IMR-90 (cell line): ENCODE measurements at regions not wholly inside any gene's neighbourhood (a gene's known extent, or its start where the extent isn't known, plus 50 kb on each side); places are given as distances from the start of the nearest gene placed in this dataset.

Experiments
- ATAC-seq: fragments of 200-7000 bp; cut with Tn5 transposase; 2 replicates; pipeline ENCODE4 v1.9.1; 2020; ENCODE audit warnings: low read depth, mild to moderate bottlenecking, moderate library complexity
- BruUV-seq: library from RNA; stranded (reverse); fragments of 400-500 nt; replicated peaks from 2 replicates; lab custom pipeline; 2021; lab: Mats Ljungman, UMichigan
- CTCF ChIA-PET: fragments of 300-600 bp; formaldehyde crosslinking; extraction: SDS; loops from one replicate; lab custom pipeline; 2021; ENCODE audit warnings: antibody characterized with exemption; lab: Yijun Ruan, JAX
- POLR2A ChIA-PET: fragments of 300-600 bp; sonication (Branson Sonifier 250); formaldehyde crosslinking; loops from one replicate; lab custom pipeline; 2022; ENCODE audit warnings: antibody characterized with exemption; ENCODE audit not compliant: unreplicated experiment; lab: Charles Lee
- DNase-seq: peaks from one replicate; pipeline ENCODE4 v3.0.0; 2013
- H2AFZ ChIP-seq: replicated peaks from 2 replicates; pipeline ENCODE3; 2013; ENCODE audit warnings: low read length, mild to moderate bottlenecking; ENCODE audit not compliant: poor library complexity
- H2AK5ac ChIP-seq: 2 replicates; pipeline ENCODE4 v1.6.1; 2013; ENCODE audit warnings: low read depth, low read length, inconsistent platforms
- H2AK9ac ChIP-seq: replicated peaks from 2 replicates; pipeline ENCODE3; 2013; ENCODE audit warnings: mild to moderate bottlenecking, low read depth, low read length, moderate library complexity; ENCODE audit not compliant: poor library complexity
- H2BK120ac ChIP-seq: 2 replicates; pipeline ENCODE4 v1.6.1; 2013; ENCODE audit warnings: low read depth, low read length, inconsistent platforms
- H2BK15ac ChIP-seq: 3 replicates; pipeline ENCODE4 v1.6.1; 2013; ENCODE audit warnings: low read depth, low read length, inconsistent platforms
- H2BK20ac ChIP-seq: 2 replicates; pipeline ENCODE4 v1.6.1; 2013; ENCODE audit warnings: low read depth, mild to moderate bottlenecking, inconsistent platforms, low read length, moderate library complexity
- H2BK5ac ChIP-seq: 2 replicates; pipeline ENCODE4 v1.6.1; 2013; ENCODE audit warnings: mild to moderate bottlenecking, low read depth, low read length, inconsistent platforms; ENCODE audit not compliant: poor library complexity, severe bottlenecking
- H3K14ac ChIP-seq: replicated peaks from 2 replicates; pipeline ENCODE4 v1.6.1; 2013; ENCODE audit warnings: low read depth, low read length, inconsistent platforms
- H3K18ac ChIP-seq: 2 replicates; pipeline ENCODE4 v1.6.1; 2013; ENCODE audit warnings: low read depth, low read length, control low read depth
- H3K23ac ChIP-seq: 2 replicates; pipeline ENCODE4 v1.6.1; 2013; ENCODE audit warnings: low read depth, low read length, inconsistent platforms
- H3K27ac ChIP-seq: 2 replicates; pipeline ENCODE4 v1.5.1; 2013; ENCODE audit warnings: mild to moderate bottlenecking, control low read depth, low read length; ENCODE audit not compliant: insufficient read depth
- H3K27me3 ChIP-seq: 2 replicates; pipeline ENCODE4 v1.6.1; 2013; ENCODE audit warnings: low read length; ENCODE audit not compliant: control insufficient read depth, insufficient read depth
- H3K36me3 ChIP-seq: 2 replicates; pipeline ENCODE4 v1.6.1; 2013; ENCODE audit warnings: low read length, mixed read lengths; ENCODE audit not compliant: control insufficient read depth, insufficient read depth
- H3K4ac ChIP-seq: 2 replicates; pipeline ENCODE4 v1.6.1; 2013; ENCODE audit warnings: low read depth, low read length, inconsistent platforms
- H3K4me1 ChIP-seq: 2 replicates; pipeline ENCODE4 v1.6.1; 2013; ENCODE audit warnings: low read length, mixed read lengths; ENCODE audit not compliant: control insufficient read depth, insufficient read depth
- H3K4me2 ChIP-seq: 2 replicates; pipeline ENCODE4 v1.6.1; 2013; ENCODE audit warnings: low read depth, mild to moderate bottlenecking, control low read depth, low read length, moderate library complexity
- H3K4me3 ChIP-seq: 2 replicates; pipeline ENCODE4 v1.5.1; 2013; ENCODE audit warnings: low read depth, mild to moderate bottlenecking, control low read depth, low read length, moderate library complexity; ENCODE audit not compliant: insufficient read depth
- H3K56ac ChIP-seq: 2 replicates; pipeline ENCODE4 v1.6.1; 2013; ENCODE audit warnings: low read length, inconsistent platforms; ENCODE audit not compliant: insufficient read depth; ENCODE audit errors: extremely low read depth
- H3K79me1 ChIP-seq, 2 experiments: 2 replicates each; pipeline ENCODE4 v1.6.1; 2013; ENCODE audit warnings: low read length in 2 of 2, inconsistent platforms in 1 of 2, low read depth in 1 of 2
- H3K9ac ChIP-seq: 2 replicates; pipeline ENCODE4 v1.6.1; 2013; ENCODE audit warnings: low read depth, low read length, control low read depth
- H3K9me1 ChIP-seq: 2 replicates; pipeline ENCODE4 v1.6.1; 2013; ENCODE audit warnings: low read length, inconsistent platforms; ENCODE audit not compliant: insufficient read depth
- H3K9me3 ChIP-seq: 2 replicates; pipeline ENCODE4 v1.6.1; 2013; ENCODE audit warnings: low read length; ENCODE audit not compliant: control insufficient read depth, insufficient read depth
- H4K20me1 ChIP-seq: 2 replicates; pipeline ENCODE4 v1.6.1; 2013; ENCODE audit warnings: low read length, inconsistent platforms; ENCODE audit not compliant: insufficient read depth
- H4K5ac ChIP-seq: 2 replicates; pipeline ENCODE4 v1.6.1; 2013; ENCODE audit warnings: mild to moderate bottlenecking, low read depth, low read length, control low read depth
- H4K8ac ChIP-seq, 2 experiments: 2 replicates each; pipeline ENCODE4 v1.6.1; 2013; ENCODE audit warnings: low read depth in 2 of 2, low read length in 2 of 2, control low read depth in 1 of 2, inconsistent platforms in 1 of 2
- H4K91ac ChIP-seq: 2 replicates; pipeline ENCODE4 v1.6.1; 2013; ENCODE audit warnings: low read depth, low read length, inconsistent platforms; ENCODE audit not compliant: insufficient read depth
- BHLHE40 ChIP-seq: fragments of 150-350 bp; IDR thresholded peaks from 2 replicates; pipeline ENCODE4 v1.6.1; 2016; ENCODE audit warnings: mild to moderate bottlenecking, low read depth, low read length
- CEBPB ChIP-seq: IDR thresholded peaks from 2 replicates; pipeline ENCODE4 v1.6.1; 2012; ENCODE audit warnings: low read depth, low read length, improper control_type of control experiment
- CHD1 ChIP-seq: IDR thresholded peaks from 2 replicates; pipeline ENCODE4 v1.6.1; 2012; ENCODE audit warnings: low read depth, low read length, improper control_type of control experiment
- NFE2L2 ChIP-seq: fragments of 150-350 bp; IDR thresholded peaks from 2 replicates; pipeline ENCODE4 v1.6.1; 2016; ENCODE audit warnings: low read depth, mild to moderate bottlenecking, low read length
- POLR2A ChIP-seq: IDR thresholded peaks from 2 replicates; pipeline ENCODE4 v1.6.1; 2012; ENCODE audit warnings: mild to moderate bottlenecking, low read depth, low read length
- RAD21 ChIP-seq: IDR thresholded peaks from 2 replicates; pipeline ENCODE4 v1.6.1; 2012; ENCODE audit warnings: low read length, improper control_type of control experiment
- RCOR1 ChIP-seq: IDR thresholded peaks from 2 replicates; pipeline ENCODE4 v1.6.1; 2012; ENCODE audit warnings: mild to moderate bottlenecking, low read length, improper control_type of control experiment; ENCODE audit not compliant: insufficient replicate concordance
- WGBS, 2 experiments: methylation state at CpG; one replicate each; pipeline versions ENCODE4 v1.1.5 to v1.1.7; 2013; ENCODE audit warnings: missing lambda C conversion rate in 2 of 2; ENCODE audit not compliant: insufficient read length in 1 of 2; ENCODE audit errors: extremely low coverage in 2 of 2; 5-methylcytosine and 5-hydroxymethylcytosine counted together
- dilution Hi-C: fragments of 300-500 bp; cut with HindIII; formaldehyde crosslinking; loops from one replicate; pipeline ENCODE4 v1.14.3; 2018; ENCODE audit warnings: low sequenced_read_pairs; ENCODE audit not compliant: unreplicated experiment
- in situ Hi-C: fragments of 300-500 bp; cut with MboI; formaldehyde crosslinking; loops from 3 replicates; pipeline ENCODE4 v1.14.3; 2019; ENCODE audit warnings: low sequenced_read_pairs, inconsistent platforms, mixed read lengths
- intact Hi-C: fragments of 100-400 bp; cut with micrococcal nuclease; formaldehyde crosslinking; loops from 2 replicates; pipeline ENCODE4 v1.10.0; 2022

DNA sequence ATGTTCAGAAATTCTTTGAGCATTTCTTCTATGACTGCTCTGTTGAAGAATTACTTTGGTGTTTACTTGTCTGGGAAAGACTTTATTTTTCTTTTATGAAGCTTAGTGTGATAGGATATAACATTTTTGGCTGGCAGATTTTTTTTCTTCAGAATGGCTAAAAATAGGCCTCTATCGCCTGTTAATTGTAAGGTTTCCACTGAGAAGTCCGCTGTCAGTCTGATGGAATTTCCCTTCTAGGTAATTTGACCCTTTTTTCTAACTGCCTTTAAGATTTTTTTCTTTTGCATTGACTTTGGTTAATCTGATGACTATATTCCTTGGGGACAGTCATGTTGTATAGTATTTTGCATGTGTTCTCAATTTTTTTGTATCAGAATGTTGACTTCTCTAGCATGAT, 590.7 kb downstream of the ADCYAP1 start:
- Histone ChIP-seq H4K20me1 (no peaks in the 10 kb centered on the region), H4K91ac (no peak overlapping the region), H3K9me3 (peaks cover 17% of the 10 kb centered on the region), H3K18ac (no peak overlapping the region), H2AK9ac (no peak overlapping the region), H4K8ac (no peak overlapping the region), H3K27ac (no peak overlapping the region), H3K4ac (no peak overlapping the region), H2AFZ (no peak overlapping the region), H3K36me3 (no peaks in the 10 kb centered on the region), H3K4me2 (no peak overlapping the region), H3K9me1 (no peaks in the 10 kb centered on the region), H3K4me3 (no peak overlapping the region), H2BK15ac (no peak overlapping the region), H3K79me1 (no peaks in the 10 kb centered on the region), H4K5ac (no peak overlapping the region), H3K9ac (no peak overlapping the region), H3K23ac (no peak overlapping the region), H2AK5ac (no peak overlapping the region), H3K4me1 (no peaks in the 10 kb centered on the region), H2BK5ac (no peak overlapping the region), H2BK20ac (no peak overlapping the region), H3K27me3 (no peaks in the 10 kb centered on the region), H3K56ac (no peak overlapping the region), H3K14ac (no peak overlapping the region), H2BK120ac (no peak overlapping the region)
- ChIA-PET CTCF (interaction anchor here (0.7 kb wide), 1 partner anchor 17 kb away, joined by 3 read pairs; no protein-coding TSS in a partner anchor), POLR2A (no interaction called here)
- TF ChIP-seq BHLHE40 (no peak), RAD21 (no peak), POLR2A (no peak), CEBPB (no peak), RCOR1 (no peak), NFE2L2 (no peak), CHD1 (no peak)
- in situ Hi-C loops: no loop called here
- intact Hi-C loops: no loop called here
- DNase-seq: no peak
- no peak for ATAC-seq
- BruUV-seq: no TSS peak
- WGBS, 2 experiments: no CpG with 5 or more reads among the region's 2 CpGs
- dilution Hi-C loops: no loop called here
